Islet precursor cell (in vitro differentiated cells): ENCODE measurements at regions not wholly inside any gene's neighbourhood (a gene's known extent, or its start where the extent isn't known, plus 50 kb on each side); places are given as distances from the start of the nearest gene placed in this dataset.

ENCODE experiments used
- DNase-seq: peaks from one replicate; pipeline ENCODE4 v3.0.0-alpha.2; 2018

DNA sequence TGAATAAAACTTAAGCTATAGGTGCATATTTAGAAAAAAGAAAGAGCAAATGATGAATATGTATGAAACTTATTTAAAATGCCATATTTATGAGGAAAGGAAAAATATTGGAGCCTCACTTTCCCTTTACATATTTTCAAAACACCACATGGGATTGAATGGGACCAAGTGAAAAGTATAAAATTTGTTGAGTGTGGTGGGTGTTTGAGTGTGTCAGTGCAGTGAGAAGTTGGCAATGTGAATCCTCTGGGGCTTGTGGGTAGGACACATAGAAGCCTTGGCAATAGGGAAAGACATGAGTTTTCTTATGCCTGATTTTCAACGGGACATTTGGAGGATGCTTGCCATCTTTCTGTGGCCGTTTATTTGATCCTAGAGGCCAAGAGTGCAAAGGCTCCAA lies 502.2 kb upstream of the CELF4 start:
- no peak for DNase-seq

DNA sequence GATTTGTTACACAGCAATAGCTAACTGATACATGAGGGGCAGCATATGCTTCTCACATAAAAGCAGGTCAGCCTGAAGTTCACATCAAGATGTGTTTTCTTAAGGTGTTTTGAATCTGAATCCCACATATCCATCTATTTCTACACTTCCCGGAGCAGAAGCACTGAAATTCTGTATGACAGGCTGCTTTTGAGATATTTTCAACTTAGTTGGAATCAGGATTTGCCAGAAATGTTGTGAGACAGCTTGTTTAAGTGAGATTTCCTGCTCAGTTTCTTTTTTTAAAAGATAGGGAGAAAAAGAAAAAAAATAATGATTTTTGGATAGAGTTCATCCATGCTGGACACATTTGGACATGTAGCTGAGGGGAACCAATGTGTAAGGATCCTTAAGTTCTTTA lies 501.5 kb upstream of the CELF4 start:
- DNase-seq = no peak

DNA sequence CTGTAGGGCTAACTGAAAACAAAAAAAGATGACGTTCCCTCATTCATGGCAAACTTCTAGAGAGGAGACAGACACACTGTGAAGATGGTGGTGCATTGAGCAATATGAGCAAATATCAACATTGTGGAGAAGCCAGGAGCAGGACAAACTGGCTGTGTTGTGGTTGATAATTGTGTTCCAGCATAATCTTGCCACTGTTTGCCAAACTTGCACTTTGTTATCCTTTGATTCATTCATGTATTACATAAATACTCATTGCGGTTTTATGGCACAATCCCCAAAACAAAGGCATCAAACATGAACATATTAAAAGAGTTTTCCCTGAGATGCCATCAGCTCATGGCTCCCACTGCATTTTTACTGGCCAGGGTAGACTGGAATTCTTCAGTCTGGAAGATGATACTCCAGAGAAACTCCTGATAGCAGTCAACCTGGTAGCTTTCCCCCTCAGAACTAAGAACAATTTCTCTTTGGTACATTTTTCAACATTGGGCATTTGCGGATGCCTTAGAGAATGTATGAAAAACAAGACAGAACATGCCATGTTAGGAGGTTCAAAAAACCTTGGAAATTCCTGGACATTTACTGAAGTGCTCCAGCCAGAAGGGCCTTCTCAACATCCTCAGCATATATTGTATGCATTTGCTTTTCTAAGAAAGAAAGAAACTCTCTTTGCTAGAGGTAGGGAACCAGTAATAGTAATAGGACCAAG lies 487.4 kb upstream of the CELF4 start:
- DNase-seq = no peak

DNA sequence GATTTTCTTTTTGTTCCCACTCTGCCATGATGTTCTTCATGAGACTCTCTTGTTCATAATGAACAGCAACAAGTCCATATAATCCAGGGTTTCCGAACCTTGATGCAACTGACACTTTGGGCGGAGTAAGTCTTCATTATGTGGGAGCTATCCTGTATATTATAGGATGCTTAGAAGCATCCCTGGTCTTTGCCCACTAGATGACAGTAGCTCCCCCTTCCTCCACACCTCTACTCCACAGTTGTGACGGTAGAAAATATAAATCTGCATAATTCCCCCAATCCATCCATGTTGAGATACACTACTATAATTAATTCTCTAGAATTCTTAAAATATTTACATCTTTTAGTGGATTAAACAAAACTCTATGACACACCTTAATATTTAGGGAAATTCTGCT lies 482.2 kb upstream of the CELF4 start:
- no peak for DNase-seq

DNA sequence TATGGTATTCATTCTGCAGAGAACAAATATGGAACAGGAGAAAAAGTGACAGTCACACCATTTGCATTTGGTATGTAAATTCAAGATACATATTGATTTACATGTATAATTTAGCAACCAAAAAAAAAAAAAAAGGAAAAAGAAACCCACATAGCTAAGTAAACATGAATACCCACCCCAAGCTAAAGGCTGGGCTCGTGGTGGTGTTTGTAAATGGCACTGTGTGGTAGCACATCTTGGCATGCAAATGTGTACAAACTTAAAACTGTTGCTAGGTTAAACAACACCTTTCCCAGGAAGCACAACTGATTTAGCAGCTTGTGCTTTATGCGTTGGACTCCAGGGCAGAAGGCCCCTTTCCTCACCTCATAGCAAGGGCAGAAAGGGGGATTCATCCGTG lies 481.1 kb upstream of the CELF4 start:
- no peak for DNase-seq

DNA sequence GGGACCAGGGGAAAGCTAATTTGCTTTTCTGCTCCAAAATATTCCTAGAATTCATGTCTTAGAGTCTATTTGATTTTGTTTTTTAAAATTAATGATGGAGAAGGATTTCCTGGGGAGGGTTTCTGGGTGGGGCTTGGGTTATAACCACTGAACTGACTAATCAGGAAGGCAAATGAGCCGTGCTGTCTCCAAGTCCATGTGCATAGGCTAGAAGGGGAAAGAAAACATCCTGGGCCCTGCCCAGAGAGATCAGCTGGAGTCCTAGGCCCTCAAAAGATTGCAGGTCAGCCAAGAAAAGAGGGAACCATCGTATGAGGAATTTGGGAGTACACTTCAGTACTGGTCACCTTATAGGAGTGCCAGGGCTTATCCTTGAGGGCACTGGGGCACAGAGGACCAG lies 480.2 kb upstream of the CELF4 start:
- no peak for DNase-seq

DNA sequence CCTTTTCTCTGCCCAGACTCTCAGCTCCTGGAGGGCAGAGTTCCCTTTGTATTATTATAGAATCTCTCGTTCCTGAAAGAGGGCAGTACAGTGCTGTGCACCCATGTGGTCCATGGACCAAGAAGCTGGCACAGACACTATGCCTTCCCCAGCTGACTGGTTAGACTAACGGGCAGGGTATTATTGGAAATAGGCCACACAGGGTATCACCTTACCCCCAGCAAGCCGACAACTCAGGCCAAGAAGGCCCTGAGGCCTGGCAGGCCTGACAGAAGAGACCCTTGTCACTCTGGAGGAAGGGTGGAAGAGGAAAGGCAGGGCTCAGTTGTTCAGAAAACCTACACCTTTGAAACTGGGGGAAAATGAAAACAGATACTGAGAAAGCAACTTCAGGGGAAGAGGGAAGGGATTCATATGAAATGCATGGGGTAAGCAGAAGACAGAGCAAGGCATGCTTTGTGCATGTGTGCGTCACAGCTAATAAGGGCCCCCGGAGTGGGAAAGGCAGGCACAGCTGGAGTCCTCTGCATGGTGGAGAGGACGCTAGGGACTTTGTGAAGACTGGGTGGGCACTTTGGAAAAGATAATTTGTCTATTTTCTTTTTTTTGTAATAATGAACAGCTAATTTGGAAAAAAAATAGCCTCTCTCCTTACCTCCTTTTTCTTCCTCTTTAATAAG lies 476.8 kb upstream of the CELF4 start:
- DNase-seq = no peak

DNA sequence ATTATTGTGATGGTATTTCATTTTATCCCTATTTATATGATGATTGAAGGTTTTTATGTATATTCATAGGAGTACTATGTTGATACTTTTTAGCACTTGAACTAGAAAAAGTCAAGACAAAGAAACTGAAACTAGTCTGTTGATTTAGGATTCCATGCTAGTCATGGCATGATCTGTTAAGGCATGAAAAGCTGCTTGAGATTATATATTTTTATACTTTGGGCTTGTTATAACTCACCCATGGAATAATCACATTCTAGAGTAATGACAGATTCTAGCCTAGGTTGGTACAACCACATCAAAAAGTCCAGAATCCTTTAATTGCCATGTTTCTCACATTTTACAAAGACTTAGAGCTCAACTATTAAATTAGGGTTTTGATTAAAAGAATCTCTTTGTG lies 472.6 kb upstream of the CELF4 start:
- no peak for DNase-seq

DNA sequence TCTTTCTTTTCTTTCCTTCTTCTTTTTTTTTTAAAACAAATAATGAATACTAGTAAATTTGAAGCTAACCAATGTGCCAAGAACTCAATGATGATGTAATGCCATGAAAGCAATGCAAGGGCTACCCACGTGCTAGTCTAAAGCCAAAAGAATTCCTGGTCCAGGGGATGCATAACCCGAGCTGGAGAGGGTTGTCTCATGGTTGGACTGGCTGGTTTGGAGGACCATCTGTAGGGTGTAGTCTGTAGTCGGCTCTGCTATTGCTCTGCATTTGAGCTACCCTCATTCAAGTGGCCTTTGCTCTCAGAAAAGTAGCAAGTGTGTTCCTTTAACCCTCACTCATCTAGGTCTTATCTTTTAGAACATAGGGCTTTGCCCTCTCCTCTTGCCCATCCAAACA lies 469.6 kb upstream of the CELF4 start:
- no peak for DNase-seq

DNA sequence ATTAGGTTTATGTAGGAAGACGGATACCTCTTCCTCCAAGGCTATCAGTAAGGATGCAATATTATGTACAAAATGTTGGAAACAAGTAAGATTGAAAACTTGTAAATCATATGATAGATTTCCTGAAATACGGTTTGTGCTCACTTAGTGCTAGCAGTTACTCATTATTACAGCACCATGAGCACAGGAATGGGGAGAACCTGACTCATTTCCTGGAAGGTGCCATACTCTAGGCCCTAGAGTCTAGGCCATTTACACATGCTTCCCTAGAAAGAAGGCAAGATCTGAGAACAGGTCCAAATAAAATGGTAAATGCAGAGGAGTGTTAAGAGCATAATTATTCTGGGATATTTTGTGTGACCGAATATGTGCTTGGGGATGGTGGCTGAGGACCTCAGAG lies 467.7 kb upstream of the CELF4 start:
- DNase-seq = no peak

DNA sequence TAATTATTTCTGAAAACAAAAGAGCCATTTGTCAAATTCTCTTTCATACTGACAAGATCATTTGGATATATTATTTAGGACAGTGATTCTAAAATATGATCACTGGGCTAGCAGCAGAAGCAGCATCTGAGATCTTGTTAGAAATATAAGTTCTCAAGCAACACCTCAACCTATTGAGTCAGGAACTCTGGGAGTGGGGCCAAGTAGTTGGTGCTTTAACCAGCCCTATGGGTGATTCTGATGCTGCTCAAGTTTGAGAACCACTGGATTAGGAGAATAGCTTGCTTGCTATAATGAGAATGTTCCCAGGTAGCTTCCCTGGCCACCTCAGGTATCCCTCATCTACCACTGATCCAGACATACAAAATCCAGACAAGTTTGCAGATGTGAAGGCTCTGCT lies 466.9 kb upstream of the CELF4 start:
- no peak for DNase-seq

DNA sequence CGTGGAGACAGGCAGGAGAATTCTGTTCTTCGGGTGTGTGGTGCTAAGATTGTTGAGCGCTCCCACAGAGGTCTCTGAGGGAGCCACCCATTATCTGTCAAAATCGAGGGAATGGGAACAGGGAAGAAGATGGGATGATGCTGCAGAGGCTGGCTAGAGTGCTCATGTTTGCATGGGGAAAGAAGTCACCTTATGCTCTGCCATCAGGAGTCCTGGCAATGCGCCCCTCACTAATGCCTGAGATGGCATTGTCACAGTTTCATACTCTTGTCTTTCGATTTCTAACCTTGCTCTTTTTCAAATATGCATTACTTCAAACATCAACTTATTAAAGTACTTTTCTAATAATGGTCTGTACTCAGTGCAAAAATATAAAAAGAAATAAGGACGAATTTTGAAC lies 463.3 kb upstream of the CELF4 start:
- no peak for DNase-seq

DNA sequence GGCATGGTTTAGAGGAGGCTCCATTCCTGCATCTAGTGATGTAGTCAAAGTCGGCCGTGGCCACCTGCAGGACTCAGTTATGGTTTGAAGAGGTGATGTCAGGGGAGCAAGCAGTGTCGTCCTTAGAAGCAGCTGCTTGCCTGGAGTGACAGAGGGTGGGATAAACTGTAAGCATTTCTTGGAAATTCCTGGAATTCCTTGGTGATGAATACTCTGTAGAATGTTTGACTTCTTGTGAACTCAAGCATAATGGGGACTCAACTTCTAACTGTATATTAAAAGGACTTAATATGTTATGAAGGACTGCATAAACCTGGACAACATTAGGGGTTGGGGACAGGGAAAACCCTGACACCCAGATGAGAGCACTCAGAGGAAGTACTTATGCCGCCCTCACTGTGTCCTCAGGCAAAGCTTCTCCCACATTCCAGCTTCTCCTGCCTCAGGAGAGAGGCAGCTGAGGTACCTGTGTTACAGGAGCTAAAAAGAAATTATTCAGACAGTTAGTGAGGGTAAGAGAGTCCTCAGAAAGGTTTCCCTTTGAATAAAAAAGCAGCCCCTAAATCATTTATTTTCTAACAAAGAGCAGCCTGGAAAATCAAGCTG lies 459.9 kb upstream of the CELF4 start:
- peak; percentile 80 for DNase-seq

DNA sequence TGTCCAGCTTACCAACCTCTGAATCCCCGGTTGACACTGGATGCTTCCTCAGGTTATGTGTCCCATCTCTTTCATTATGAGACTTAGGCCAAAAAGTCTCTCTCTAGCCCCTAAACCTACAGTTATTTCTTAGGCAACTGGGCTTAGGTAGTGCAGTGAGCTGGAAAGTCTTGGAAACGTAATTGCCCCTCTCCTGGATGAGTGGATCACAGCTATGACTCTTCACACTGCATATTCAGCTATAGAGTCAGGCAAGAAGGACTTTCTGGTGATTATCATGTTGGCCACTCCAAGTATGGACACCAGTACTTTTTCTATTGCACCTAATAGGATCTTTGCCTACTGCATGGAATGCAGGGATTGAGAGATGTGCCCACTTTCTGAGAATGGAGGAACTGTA lies 458.3 kb upstream of the CELF4 start:
- no peak for DNase-seq

DNA sequence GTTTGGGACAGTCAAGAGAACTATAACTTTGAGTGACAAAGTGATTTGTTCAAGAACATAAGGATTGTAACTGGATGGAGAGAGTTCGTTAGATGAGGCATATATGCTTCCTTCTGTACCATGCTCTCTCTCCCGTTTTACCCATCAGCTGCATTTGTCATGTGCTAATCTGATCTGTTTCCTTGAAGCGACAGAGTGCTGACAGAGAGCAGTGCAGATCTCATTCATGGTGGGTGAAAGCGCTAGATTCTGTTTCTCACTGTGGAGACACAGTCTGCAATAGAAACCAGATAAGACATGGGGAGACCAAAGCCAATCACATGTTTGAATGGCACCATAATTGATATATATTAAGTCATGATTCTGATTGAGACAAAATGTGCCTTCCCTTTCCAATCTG lies 456.6 kb upstream of the CELF4 start:
- no peak for DNase-seq

DNA sequence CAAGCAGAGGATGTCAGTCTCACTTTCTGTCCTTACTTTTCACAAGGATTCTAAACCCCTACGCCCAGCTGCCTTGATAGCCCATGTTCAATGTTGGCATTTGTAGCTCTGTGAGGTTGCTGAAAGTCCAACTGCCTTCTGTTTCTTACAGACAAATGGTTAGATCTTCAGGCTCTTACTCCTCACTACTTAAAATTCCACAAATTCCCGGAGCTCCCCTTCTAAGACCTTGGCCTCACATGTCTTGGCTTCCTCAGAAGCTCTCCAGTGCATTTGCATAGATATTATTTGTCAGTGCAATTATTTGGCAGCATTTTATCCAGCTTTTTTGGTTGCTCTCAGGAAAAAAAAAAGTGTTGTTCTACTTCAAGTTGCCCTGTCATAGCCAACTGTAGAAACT lies 453.7 kb upstream of the CELF4 start:
- no peak for DNase-seq

DNA sequence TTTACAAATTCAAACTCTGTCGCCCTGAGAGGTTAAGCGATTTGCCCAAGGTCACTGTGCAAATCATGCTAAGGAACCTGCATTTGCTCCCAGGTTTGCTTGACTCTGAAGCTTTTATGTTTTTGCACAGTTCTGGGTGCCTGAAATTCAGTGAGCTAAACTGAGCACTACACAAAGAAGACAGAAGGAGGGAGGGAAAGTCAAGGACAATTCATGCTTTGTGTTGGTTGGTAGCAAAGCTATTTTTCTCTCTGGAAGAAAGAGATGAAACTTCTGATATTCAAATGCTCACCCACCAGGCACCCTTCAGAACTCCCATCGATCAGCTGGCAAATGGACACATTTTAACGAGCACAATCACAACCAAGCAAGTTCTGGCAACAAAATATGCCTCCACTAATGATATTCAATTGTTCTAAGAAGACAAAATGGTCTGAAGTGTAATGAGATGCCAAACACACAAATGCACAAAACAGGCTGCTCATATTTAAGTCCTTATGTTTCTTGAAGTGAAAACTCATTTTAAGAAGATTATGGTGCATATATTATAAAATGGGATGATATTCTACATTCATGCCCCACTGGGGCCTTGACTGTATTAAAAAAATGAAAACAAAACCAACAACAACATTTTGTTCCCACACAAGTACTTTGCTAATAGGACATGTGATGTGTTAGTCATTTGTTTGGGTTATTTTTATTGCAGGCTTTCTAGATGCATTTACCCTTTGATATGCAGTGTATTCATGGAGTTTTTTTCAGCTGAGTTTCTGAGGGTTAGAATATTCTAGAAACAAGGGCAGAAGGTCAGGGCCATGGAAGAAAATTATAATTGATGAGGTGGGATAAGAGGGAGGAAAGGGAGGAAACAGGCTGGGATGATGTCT lies 445.6 kb upstream of the CELF4 start:
- DNase-seq = no peak

DNA sequence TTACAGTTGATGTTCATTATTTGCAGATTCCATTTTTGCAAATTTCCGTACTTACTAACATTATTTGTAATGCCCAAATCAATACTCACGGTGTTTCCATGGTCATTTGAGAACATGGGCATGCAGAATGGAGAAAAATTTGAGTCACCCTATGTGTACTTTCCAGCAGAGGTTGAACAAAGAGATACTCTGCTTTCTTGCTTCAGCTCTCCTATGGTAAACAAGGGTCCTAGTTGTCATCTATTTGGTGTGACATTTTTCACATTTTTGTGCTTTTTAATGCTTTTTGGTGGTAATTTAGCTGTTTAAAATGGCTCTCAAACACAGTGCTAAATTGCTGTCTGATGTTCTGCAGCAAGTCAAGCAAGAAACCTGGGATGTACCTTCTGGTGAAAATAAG lies 444.4 kb upstream of the CELF4 start:
- DNase-seq = no peak

DNA sequence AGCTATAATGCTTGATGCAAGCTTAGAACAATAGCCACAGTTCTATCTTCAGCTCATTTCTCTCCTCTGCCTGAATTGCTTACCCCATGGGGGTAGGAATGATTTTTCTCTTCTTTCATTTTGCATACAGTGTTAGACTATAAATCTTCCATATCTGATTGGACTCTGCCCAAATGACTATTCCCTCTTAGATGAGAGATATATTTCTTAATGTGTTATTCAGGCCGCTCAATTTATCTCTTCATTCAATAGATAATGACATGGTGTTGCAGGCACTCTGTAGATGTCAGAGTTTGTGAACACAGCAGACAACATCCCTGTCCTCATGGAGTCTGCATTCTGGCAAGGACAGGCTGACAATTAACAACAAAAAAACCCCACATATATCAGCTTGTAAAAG lies 443.7 kb upstream of the CELF4 start:
- DNase-seq = no peak

DNA sequence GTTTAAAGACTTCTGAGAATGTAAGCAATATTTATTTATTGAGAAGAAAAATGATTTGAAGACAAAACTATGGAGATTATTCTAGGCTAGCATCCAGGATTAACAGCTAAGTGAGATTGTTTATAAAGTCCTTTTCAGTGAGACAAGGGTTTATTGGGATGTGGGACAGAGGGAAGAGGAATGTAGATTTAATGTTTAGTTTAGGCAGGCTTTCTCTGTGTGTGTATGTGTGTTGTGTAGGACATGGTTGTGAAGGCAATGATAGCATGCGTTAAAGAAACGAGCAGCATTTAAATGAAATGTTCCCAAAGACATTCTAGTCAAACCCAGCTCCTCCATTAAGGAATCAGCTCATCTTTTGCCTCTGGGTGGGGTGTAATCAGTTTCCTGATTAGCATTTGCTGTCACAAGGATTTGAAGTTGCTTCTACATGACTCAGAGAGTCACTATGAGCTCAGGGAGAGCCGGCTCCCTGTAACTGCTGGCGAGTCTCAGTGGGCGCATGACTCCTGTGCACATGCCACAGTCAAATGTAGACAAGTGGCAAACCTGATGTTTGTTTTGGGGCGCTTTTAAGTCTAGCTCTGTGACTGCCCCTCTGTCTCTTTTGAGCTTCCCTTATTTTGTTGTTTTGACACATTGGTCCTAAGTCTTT lies 442.2 kb upstream of the CELF4 start:
- peak; percentile 90 for DNase-seq

DNA sequence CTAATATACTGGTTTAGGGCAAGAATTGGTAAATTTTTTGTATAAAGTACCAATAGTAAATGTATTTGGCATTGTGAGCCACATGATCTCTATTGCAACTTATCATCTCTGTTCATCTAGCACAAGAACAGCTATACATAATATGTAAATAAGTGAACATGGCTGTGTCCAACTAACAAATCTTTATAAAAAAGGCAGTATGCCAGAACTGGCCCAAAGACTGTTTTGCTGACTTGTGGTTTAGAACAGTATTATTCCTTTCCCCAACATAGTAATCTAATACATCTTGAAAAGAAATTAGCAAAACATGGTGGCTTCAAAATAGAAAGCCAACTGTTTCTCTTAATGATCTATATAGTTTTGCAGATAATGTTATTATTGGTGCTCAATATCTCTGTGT lies 441.4 kb upstream of the CELF4 start:
- DNase-seq = no peak

DNA sequence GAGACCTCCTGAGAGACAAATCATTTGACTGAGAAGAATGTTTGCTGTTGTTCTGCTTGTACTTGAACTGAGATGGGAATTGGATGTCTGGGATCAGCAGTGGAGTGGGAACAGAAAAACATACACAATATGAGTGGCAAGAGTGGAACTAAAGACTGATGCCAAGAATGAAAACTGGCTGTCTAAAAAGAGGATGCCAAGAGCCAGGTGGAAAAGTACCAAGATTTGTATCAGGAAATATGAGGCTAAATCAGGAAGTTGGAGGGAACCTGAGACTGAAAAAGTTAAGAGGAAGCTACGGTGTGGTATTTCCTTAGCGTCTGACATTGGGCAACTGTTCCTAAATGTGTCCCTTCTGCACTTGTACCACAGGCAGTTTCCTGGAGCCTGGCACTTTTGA lies 440.9 kb upstream of the CELF4 start:
- DNase-seq = no peak

DNA sequence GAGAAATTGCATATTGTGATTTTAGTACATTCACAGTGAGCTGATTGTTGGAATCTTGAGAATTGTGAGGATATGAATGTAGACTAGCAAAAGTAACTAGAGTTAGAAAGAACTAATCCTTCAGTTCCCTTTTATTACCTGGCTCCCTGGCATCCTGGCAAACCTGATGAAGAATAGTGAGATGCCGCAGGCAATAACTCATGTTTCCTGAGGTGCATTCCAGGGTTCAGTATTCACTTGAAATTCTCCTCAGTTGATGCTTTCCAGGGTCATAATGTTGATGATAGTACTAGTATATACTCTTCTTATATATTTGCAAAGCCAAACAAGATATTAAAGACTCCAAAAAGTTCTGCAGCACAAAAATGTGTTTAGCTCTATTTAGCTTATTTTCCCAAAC lies 432.1 kb upstream of the CELF4 start:
- no peak for DNase-seq
